ENCODE measurements at regions not wholly inside any gene's neighbourhood (a gene's known extent, or its start where the extent isn't known, plus 50 kb on each side); places are given as distances from the start of the nearest gene placed in this dataset.

DNA sequence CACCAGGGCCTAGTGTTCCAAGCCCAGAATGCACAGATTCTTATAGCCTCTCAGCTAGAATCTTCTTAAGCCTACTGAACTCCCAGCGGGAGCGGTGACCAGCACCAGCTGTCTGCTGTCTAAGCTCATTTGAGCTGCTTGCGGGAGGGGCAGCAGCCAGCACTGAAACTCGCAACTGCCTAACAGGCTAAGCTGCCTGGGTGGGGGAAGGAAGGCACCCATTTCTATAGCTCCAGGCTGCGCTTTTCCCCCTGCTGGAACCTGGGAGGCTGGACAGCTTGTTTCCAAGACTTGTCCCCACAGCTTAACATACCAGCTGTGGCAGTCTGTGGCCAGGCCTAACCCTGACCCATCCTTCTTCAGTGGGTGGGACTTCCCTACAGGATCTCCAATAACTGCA lies 512.9 kb downstream of the EFNA5 start (continued):
- TF ChIP-seq, protein P1, sequence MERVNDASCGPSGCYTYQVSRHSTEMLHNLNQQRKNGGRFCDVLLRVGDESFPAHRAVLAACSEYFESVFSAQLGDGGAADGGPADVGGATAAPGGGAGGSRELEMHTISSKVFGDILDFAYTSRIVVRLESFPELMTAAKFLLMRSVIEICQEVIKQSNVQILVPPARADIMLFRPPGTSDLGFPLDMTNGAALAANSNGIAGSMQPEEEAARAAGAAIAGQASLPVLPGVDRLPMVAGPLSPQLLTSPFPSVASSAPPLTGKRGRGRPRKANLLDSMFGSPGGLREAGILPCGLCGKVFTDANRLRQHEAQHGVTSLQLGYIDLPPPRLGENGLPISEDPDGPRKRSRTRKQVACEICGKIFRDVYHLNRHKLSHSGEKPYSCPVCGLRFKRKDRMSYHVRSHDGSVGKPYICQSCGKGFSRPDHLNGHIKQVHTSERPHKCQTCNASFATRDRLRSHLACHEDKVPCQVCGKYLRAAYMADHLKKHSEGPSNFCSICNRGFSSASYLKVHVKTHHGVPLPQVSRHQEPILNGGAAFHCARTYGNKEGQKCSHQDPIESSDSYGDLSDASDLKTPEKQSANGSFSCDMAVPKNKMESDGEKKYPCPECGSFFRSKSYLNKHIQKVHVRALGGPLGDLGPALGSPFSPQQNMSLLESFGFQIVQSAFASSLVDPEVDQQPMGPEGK (CRISPR knock-in tag; IDR thresholded peaks at IDR 0.05; ENCODE audit: borderline replicate concordance) = no peak
- TF ChIP-seq OSR1 (CRISPR knock-in tag; IDR thresholded peaks at IDR 0.05) (no peak), SNAI2 (CRISPR knock-in tag; IDR thresholded peaks at IDR 0.05) (no peak), ZFP30 (CRISPR knock-in tag; IDR thresholded peaks at IDR 0.05) (no peak), ZNF8 (CRISPR knock-in tag; IDR thresholded peaks at IDR 0.05) (no peak), ZNF70 (CRISPR knock-in tag; IDR thresholded peaks at IDR 0.05) (no peak)

DNA sequence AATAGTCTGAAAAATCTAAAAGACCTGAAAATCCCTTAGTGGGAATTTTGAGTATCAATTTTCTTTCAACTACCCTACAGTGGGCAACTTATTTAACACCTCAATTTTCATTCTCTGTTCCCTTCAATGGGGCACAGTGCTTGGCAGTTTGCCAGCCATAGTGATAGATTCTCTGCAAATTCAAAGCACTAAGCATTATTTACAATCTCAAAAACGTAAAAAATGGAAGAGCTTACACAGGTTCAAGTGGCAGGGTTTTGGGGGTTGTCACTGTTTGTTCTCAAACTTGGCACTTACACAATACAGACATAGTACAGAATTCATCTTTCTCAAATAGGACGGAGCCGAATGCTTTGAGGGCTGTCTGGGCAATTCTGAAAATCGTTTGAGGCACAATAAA lies 515.0 kb downstream of the EFNA5 start:
- TF ChIP-seq ISL1 (CRISPR knock-in tag; IDR thresholded peaks at IDR 0.05) (0 out of 2 replicates have a peak, but pooled peaks have one; percentile 14), SNAI2 (CRISPR knock-in tag; IDR thresholded peaks at IDR 0.05) (no peak)
- no peak for ATAC-seq

DNA sequence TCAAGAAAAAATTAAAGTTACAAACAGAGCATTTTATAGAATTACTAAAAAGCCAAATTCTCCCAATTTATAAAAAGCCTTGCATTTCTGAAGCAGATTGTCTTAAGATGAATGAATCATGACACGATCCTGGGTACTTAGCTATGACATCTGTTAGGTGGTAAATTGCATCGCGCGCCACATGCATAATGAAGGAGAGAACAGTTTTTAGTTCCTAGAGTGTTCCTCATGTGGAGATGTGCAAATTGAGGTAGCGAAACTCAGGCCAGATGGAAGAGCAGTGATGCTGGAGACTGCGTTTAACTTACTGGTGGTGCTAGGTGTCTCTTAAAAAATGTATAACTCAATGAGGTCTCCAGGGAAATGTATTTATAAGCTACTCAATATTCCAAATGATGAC lies 516.1 kb downstream of the EFNA5 start:
- TF ChIP-seq PPARA (CRISPR knock-in tag; IDR thresholded peaks at IDR 0.05; ENCODE audit: borderline replicate concordance) (no peak), RARB (CRISPR knock-in tag; IDR thresholded peaks at IDR 0.05) (no peak), OSR1 (CRISPR knock-in tag; IDR thresholded peaks at IDR 0.05) (no peak)
- TF ChIP-seq, protein P2, sequence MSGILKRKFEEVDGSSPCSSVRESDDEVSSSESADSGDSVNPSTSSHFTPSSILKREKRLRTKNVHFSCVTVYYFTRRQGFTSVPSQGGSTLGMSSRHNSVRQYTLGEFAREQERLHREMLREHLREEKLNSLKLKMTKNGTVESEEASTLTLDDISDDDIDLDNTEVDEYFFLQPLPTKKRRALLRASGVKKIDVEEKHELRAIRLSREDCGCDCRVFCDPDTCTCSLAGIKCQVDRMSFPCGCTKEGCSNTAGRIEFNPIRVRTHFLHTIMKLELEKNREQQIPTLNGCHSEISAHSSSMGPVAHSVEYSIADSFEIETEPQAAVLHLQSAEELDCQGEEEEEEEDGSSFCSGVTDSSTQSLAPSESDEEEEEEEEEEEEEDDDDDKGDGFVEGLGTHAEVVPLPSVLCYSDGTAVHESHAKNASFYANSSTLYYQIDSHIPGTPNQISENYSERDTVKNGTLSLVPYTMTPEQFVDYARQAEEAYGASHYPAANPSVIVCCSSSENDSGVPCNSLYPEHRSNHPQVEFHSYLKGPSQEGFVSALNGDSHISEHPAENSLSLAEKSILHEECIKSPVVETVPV (CRISPR knock-in tag; IDR thresholded peaks at IDR 0.05) = no peak
- TF ChIP-seq, protein P3, sequence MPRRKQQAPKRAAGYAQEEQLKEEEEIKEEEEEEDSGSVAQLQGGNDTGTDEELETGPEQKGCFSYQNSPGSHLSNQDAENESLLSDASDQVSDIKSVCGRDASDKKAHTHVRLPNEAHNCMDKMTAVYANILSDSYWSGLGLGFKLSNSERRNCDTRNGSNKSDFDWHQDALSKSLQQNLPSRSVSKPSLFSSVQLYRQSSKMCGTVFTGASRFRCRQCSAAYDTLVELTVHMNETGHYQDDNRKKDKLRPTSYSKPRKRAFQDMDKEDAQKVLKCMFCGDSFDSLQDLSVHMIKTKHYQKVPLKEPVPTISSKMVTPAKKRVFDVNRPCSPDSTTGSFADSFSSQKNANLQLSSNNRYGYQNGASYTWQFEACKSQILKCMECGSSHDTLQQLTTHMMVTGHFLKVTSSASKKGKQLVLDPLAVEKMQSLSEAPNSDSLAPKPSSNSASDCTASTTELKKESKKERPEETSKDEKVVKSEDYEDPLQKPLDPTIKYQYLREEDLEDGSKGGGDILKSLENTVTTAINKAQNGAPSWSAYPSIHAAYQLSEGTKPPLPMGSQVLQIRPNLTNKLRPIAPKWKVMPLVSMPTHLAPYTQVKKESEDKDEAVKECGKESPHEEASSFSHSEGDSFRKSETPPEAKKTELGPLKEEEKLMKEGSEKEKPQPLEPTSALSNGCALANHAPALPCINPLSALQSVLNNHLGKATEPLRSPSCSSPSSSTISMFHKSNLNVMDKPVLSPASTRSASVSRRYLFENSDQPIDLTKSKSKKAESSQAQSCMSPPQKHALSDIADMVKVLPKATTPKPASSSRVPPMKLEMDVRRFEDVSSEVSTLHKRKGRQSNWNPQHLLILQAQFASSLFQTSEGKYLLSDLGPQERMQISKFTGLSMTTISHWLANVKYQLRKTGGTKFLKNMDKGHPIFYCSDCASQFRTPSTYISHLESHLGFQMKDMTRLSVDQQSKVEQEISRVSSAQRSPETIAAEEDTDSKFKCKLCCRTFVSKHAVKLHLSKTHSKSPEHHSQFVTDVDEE (CRISPR knock-in tag; IDR thresholded peaks at IDR 0.05) = no peak
- ATAC-seq = no peak

DNA sequence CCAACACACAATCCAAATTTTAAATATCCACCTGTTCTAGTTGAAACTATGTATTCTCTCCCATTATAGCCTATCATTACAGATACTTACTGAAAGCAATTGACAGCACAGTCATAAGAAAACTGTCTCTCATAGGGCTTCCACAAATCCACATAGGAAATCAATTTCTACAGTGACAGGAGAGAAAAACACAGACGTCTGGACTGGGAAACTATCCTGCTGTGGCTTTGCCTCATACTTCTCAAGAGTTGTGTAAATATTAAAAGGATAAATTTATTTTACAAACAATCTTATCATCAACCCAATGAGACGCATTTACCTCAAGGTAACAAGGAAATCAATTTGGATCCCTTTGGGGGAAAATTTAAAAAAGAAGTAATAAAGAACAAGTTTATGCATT lies 517.5 kb downstream of the EFNA5 start:
- ATAC-seq = no peak

DNA sequence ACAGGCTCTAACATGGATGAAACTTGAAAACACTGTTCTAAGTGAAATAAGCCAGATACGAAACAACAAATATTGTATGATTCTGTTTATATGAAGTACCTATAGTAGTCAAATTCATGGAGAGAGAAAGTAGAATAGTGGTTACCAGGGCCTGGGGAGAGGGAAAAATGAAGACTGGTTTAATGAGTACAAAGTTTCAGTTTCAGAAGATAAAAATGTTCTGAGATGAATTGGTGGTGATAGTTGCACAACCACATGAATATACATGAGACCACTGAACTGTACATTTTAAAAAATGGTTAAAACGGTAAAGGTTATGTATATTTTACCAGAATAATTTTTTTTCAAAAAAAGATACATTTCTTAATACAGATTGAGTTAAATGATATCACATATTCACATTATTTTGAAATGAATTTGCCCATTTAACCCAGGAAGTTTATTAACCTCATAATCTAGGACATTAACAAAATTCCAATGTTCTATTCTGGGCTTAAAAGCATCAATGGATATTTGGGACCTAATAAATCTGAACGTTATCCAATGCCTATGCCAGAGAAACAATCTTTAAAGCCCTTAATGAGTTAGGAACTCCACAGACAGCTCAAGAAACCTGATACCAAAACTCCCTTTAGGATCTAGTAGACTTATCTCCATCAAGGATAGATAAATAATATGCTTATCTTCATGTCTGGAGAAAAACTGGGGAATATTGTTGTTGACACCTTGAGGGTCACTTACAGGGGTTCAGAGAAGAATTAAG lies 521.3 kb downstream of the EFNA5 start:
- ATAC-seq = no peak
- TF ChIP-seq CSDC2 (CRISPR knock-in tag; IDR thresholded peaks at IDR 0.05) = no peak
- no peak for TF ChIP-seq OSR1 (CRISPR knock-in tag; IDR thresholded peaks at IDR 0.05)
- TF ChIP-seq ZNF565 (CRISPR knock-in tag; conservative IDR thresholded peaks at IDR 0.05; ENCODE audit: low read depth) = no peak
- TF ChIP-seq, protein P4, sequence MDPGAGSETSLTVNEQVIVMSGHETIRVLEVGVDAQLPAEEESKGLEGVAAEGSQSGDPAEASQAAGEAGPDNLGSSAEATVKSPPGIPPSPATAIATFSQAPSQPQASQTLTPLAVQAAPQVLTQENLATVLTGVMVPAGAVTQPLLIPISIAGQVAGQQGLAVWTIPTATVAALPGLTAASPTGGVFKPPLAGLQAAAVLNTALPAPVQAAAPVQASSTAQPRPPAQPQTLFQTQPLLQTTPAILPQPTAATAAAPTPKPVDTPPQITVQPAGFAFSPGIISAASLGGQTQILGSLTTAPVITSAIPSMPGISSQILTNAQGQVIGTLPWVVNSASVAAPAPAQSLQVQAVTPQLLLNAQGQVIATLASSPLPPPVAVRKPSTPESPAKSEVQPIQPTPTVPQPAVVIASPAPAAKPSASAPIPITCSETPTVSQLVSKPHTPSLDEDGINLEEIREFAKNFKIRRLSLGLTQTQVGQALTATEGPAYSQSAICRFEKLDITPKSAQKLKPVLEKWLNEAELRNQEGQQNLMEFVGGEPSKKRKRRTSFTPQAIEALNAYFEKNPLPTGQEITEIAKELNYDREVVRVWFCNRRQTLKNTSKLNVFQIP (CRISPR knock-in tag; IDR thresholded peaks at IDR 0.05; ENCODE audit: borderline replicate concordance, low read depth) = no peak
- TF ChIP-seq PPARA (CRISPR knock-in tag; IDR thresholded peaks at IDR 0.05; ENCODE audit: borderline replicate concordance) = no peak
- no peak for TF ChIP-seq ZFP30 (CRISPR knock-in tag; IDR thresholded peaks at IDR 0.05)
- no peak for TF ChIP-seq ZFP3 (CRISPR knock-in tag; IDR thresholded peaks at IDR 0.05)
- no peak for TF ChIP-seq BACH2 (CRISPR knock-in tag; IDR thresholded peaks at IDR 0.05; ENCODE audit: borderline replicate concordance)
- TF ChIP-seq GLIS3 (CRISPR knock-in tag; IDR thresholded peaks at IDR 0.05) = no peak
- TF ChIP-seq, protein P3 (CRISPR knock-in tag; IDR thresholded peaks at IDR 0.05) = no peak
- no peak for TF ChIP-seq ARNTL (CRISPR knock-in tag; IDR thresholded peaks at IDR 0.05; ENCODE audit: borderline replicate concordance, low read depth)

More for the DNA sequence above, 517.5 kb downstream of the EFNA5 start:
- no peak for TF ChIP-seq ZC3H10 (CRISPR knock-in tag; IDR thresholded peaks at IDR 0.05)
- TF ChIP-seq OSR1 (CRISPR knock-in tag; IDR thresholded peaks at IDR 0.05) = no peak
- TF ChIP-seq ZNF8 (CRISPR knock-in tag; IDR thresholded peaks at IDR 0.05) = no peak
- TF ChIP-seq, protein P2 (CRISPR knock-in tag; IDR thresholded peaks at IDR 0.05) = no peak
- TF ChIP-seq ZFP3 (CRISPR knock-in tag; IDR thresholded peaks at IDR 0.05) = no peak
- no peak for TF ChIP-seq BACH2 (CRISPR knock-in tag; IDR thresholded peaks at IDR 0.05; ENCODE audit: borderline replicate concordance)
- no peak for TF ChIP-seq ZFP30 (CRISPR knock-in tag; IDR thresholded peaks at IDR 0.05)
- TF ChIP-seq ZNF565 (CRISPR knock-in tag; conservative IDR thresholded peaks at IDR 0.05; ENCODE audit: low read depth) = no peak
- TF ChIP-seq ISL1 (CRISPR knock-in tag; IDR thresholded peaks at IDR 0.05) = no peak
- TF ChIP-seq TOX (CRISPR knock-in tag; IDR thresholded peaks at IDR 0.05; ENCODE audit: borderline replicate concordance) = no peak
- no peak for TF ChIP-seq ZNF70 (CRISPR knock-in tag; IDR thresholded peaks at IDR 0.05)
- no peak for TF ChIP-seq ARNTL (CRISPR knock-in tag; IDR thresholded peaks at IDR 0.05; ENCODE audit: borderline replicate concordance, low read depth)
